ENCODE measurements at regions not wholly inside any gene's neighbourhood (a gene's known extent, or its start where the extent isn't known, plus 50 kb on each side); places are given as distances from the start of the nearest gene placed in this dataset.

GRCh38 chr4:119794681-119795080 is 166.1 kb upstream of the PDE5A start:
- no peak for TF ChIP-seq CTCF (IDR thresholded peaks at IDR 0.05)
- no peak for TF ChIP-seq POLR2AphosphoS5 (IDR thresholded peaks at IDR 0.05)

Data from suprapubic skin (tissue), 3 donors.